SK-N-SH treated with all-trans-retinoic acid at 6 μM for 48 hours (cell line): ENCODE measurements at regions not wholly inside any gene's neighbourhood (a gene's known extent, or its start where the extent isn't known, plus 50 kb on each side); places are given as distances from the start of the nearest gene placed in this dataset.

Experiments used
- ATAC-seq: fragments of 200-7000 bp; cut with Tn5 transposase; 3 replicates; pipeline ENCODE4 v1.9.1; 2020; ENCODE audit warnings: mild to moderate bottlenecking, moderate library complexity
- ARNTL ChIP-seq: fragments of 450-650 bp; formaldehyde crosslinking; IDR thresholded peaks from 2 replicates; pipeline ENCODE4 v1.5.0; 2020; ENCODE audit warnings: low read depth, mild to moderate bottlenecking, moderate library complexity, borderline replicate concordance
- BACH2 ChIP-seq: fragments of 250-450 bp; sonication (Bioruptor Pico); IDR thresholded peaks from 2 replicates; pipeline ENCODE4 v1.9.0; 2021; ENCODE audit warnings: mild to moderate bottlenecking, borderline replicate concordance
- CSDC2 ChIP-seq: fragments of 250-450 bp; sonication (Bioruptor Pico); IDR thresholded peaks from 2 replicates; pipeline ENCODE4 v1.5.0; 2020; ENCODE audit warnings: mild to moderate bottlenecking, moderate library complexity
- ESRRG ChIP-seq: fragments of 250-450 bp; sonication (Bioruptor Pico); IDR thresholded peaks from 2 replicates; pipeline ENCODE4 v1.6.1; 2021; ENCODE audit warnings: mild to moderate bottlenecking
- GLIS3 ChIP-seq: fragments of 250-450 bp; sonication (Bioruptor Pico); IDR thresholded peaks from 2 replicates; pipeline ENCODE4 v1.5.0; 2020; ENCODE audit warnings: mild to moderate bottlenecking, moderate library complexity
- ISL1 ChIP-seq: fragments of 250-450 bp; sonication (Bioruptor Pico); IDR thresholded peaks from 2 replicates; pipeline ENCODE4 v2.1.2; 2022; ENCODE audit warnings: mild to moderate bottlenecking, moderate library complexity
- OSR1 ChIP-seq: fragments of 250-450 bp; sonication (Bioruptor Pico); IDR thresholded peaks from 2 replicates; pipeline ENCODE4 v1.8.0; 2022; ENCODE audit warnings: moderate library complexity, mild to moderate bottlenecking, inconsistent platforms
- PPARA ChIP-seq: fragments of 250-450 bp; sonication (Bioruptor Pico); IDR thresholded peaks from 2 replicates; pipeline ENCODE4 v1.5.0; 2020; ENCODE audit warnings: mild to moderate bottlenecking, borderline replicate concordance
- RARB ChIP-seq: fragments of 250-450 bp; sonication (Bioruptor Pico); IDR thresholded peaks from 2 replicates; pipeline ENCODE4 v1.8.0; 2021; ENCODE audit warnings: mild to moderate bottlenecking, moderate library complexity
- SNAI2 ChIP-seq: fragments of 250-450 bp; sonication (Bioruptor Pico); IDR thresholded peaks from 2 replicates; pipeline ENCODE4 v1.5.0; 2020; ENCODE audit warnings: mild to moderate bottlenecking, moderate library complexity
- TCF4 ChIP-seq: fragments of 250-450 bp; sonication (Bioruptor Pico); IDR thresholded peaks from 2 replicates; pipeline ENCODE4 v1.8.0; 2021; ENCODE audit warnings: mild to moderate bottlenecking, moderate library complexity, borderline replicate concordance
- TOX ChIP-seq: fragments of 250-450 bp; sonication (Bioruptor Pico); IDR thresholded peaks from 2 replicates; pipeline ENCODE4 v1.8.0; 2021; ENCODE audit warnings: mild to moderate bottlenecking, moderate library complexity, borderline replicate concordance
- ZC3H10 ChIP-seq: fragments of 250-450 bp; sonication (Bioruptor Pico); IDR thresholded peaks from 2 replicates; pipeline ENCODE4 v1.5.1; 2021; ENCODE audit warnings: mild to moderate bottlenecking, moderate library complexity
- ZFP3 ChIP-seq: fragments of 250-450 bp; sonication (Bioruptor Pico); IDR thresholded peaks from 2 replicates; pipeline ENCODE4 v1.5.0; 2020; ENCODE audit warnings: mild to moderate bottlenecking, moderate library complexity
- ZFP30 ChIP-seq: fragments of 450-650 bp; formaldehyde crosslinking; IDR thresholded peaks from 2 replicates; pipeline ENCODE4 v1.5.0; 2022; ENCODE audit warnings: mild to moderate bottlenecking, moderate library complexity
- ZNF565 ChIP-seq: fragments of 450-650 bp; formaldehyde crosslinking; conservative IDR thresholded peaks from 2 replicates; pipeline ENCODE4 v1.5.0; 2020; ENCODE audit warnings: low read depth, mild to moderate bottlenecking, moderate library complexity
- ZNF70 ChIP-seq: fragments of 450-650 bp; formaldehyde crosslinking; IDR thresholded peaks from 2 replicates; pipeline ENCODE4 v1.5.0; 2020; ENCODE audit warnings: mild to moderate bottlenecking, moderate library complexity
- ZNF8 ChIP-seq: fragments of 450-650 bp; formaldehyde crosslinking; IDR thresholded peaks from 2 replicates; pipeline ENCODE4 v1.5.0; 2020; ENCODE audit warnings: mild to moderate bottlenecking, moderate library complexity
- TF ChIP-seq, protein P1 (sequence below): fragments of 250-450 bp; sonication (Bioruptor Pico); IDR thresholded peaks from 2 replicates; pipeline ENCODE4 v1.5.1; 2021; ENCODE audit warnings: mild to moderate bottlenecking, moderate library complexity
- TF ChIP-seq, protein P2 (sequence below): fragments of 250-450 bp; sonication (Bioruptor Pico); IDR thresholded peaks from 2 replicates; pipeline ENCODE4 v1.8.0; 2020; ENCODE audit warnings: mild to moderate bottlenecking, moderate library complexity, borderline replicate concordance
- TF ChIP-seq, protein P3 (sequence below): fragments of 250-450 bp; sonication (Bioruptor Pico); IDR thresholded peaks from 2 replicates; pipeline ENCODE4 v1.5.1; 2020; ENCODE audit warnings: low read depth, mild to moderate bottlenecking, moderate library complexity
- TF ChIP-seq, protein P4 (sequence below): fragments of 250-450 bp; sonication (Bioruptor Pico); IDR thresholded peaks from 2 replicates; pipeline ENCODE4 v1.8.0; 2021; ENCODE audit warnings: low read depth, mild to moderate bottlenecking, moderate library complexity, borderline replicate concordance
- TF ChIP-seq, protein P5 (sequence below): fragments of 250-450 bp; sonication (Bioruptor Pico); IDR thresholded peaks from 2 replicates; pipeline ENCODE4 v1.5.0; 2020; ENCODE audit warnings: mild to moderate bottlenecking, moderate library complexity

DNA sequence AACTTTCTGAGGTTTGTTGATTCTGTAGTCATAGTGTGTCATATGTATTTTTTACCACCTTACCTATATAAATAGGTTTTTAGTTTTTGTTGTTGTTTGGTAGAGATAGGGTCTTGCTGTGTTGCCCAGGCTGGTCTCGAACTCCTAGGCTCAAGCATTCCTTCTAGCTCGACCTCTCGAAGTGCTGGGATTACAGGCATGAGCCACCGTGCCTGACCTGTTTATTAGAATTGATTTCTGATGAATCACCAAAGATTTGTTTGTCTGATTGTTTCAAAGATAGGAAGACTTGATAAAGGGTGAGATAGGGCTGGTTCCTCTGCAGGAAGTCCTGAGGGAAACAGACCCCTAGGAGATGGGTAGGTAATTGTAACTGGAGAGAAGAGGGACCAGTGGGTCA lies 481.6 kb downstream of the PCNX1 start:
- no peak for TF ChIP-seq RARB (CRISPR knock-in tag)
- no peak for TF ChIP-seq TOX
- TF ChIP-seq CSDC2 (CRISPR knock-in tag): no peak
- TF ChIP-seq, protein P1, sequence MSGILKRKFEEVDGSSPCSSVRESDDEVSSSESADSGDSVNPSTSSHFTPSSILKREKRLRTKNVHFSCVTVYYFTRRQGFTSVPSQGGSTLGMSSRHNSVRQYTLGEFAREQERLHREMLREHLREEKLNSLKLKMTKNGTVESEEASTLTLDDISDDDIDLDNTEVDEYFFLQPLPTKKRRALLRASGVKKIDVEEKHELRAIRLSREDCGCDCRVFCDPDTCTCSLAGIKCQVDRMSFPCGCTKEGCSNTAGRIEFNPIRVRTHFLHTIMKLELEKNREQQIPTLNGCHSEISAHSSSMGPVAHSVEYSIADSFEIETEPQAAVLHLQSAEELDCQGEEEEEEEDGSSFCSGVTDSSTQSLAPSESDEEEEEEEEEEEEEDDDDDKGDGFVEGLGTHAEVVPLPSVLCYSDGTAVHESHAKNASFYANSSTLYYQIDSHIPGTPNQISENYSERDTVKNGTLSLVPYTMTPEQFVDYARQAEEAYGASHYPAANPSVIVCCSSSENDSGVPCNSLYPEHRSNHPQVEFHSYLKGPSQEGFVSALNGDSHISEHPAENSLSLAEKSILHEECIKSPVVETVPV (CRISPR knock-in tag): no peak
- no peak for TF ChIP-seq PPARA
- TF ChIP-seq ZFP30: no peak
- TF ChIP-seq ZNF70 (CRISPR knock-in tag): no peak
- TF ChIP-seq GLIS3: no peak
- TF ChIP-seq ZC3H10 (CRISPR knock-in tag): no peak
- no peak for TF ChIP-seq ZNF565 (CRISPR knock-in tag)
- TF ChIP-seq ISL1 (CRISPR knock-in tag): no peak
- TF ChIP-seq, protein P2, sequence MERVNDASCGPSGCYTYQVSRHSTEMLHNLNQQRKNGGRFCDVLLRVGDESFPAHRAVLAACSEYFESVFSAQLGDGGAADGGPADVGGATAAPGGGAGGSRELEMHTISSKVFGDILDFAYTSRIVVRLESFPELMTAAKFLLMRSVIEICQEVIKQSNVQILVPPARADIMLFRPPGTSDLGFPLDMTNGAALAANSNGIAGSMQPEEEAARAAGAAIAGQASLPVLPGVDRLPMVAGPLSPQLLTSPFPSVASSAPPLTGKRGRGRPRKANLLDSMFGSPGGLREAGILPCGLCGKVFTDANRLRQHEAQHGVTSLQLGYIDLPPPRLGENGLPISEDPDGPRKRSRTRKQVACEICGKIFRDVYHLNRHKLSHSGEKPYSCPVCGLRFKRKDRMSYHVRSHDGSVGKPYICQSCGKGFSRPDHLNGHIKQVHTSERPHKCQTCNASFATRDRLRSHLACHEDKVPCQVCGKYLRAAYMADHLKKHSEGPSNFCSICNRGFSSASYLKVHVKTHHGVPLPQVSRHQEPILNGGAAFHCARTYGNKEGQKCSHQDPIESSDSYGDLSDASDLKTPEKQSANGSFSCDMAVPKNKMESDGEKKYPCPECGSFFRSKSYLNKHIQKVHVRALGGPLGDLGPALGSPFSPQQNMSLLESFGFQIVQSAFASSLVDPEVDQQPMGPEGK: no peak
- ATAC-seq: no peak

DNA sequence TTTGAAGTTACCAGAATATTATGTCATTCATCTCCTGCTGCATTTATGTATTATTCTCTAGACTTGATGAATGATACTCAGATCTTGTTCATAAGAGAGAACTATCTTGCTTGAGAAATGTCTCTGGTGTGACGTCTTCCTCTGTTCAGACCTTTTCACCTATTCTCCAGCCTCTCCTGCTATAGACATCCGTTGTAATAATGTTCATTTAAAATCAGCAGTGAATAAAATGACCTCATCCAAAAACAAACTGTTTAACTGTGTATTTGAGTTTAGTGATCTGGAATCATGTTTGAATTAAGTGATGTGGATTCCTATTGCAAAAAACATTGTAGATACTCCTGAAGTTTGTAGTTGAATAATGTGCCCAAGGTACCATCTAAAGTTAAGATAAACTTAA lies 487.1 kb downstream of the PCNX1 start:
- TF ChIP-seq CSDC2 (CRISPR knock-in tag) (no peak), RARB (CRISPR knock-in tag) (no peak), GLIS3 (no peak), ZFP3 (CRISPR knock-in tag) (no peak)
- no peak for ATAC-seq

DNA sequence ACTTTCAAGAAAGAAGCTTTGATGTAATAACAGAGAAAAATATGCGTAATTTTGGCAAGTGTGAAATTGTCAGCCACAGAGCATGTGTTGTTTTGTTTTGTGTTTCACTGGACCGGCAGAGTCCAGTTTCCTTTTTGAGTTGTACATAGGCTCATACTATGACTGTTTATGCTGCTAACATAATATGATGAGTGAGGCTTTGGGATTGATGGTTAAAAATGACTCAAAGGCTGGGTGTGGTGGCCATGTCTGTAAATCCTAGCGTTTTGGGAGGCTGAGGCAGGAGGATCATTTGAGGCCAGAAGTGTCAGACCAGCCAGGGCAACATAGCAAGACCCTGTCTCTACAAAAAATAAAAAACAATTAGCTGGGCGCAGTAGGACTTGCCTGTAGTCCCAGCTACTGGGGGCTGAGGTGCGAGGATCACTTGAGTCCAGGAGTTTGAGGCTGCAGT lies 487.9 kb downstream of the PCNX1 start:
- TF ChIP-seq PPARA: no peak
- no peak for TF ChIP-seq TOX
- TF ChIP-seq, protein P3, sequence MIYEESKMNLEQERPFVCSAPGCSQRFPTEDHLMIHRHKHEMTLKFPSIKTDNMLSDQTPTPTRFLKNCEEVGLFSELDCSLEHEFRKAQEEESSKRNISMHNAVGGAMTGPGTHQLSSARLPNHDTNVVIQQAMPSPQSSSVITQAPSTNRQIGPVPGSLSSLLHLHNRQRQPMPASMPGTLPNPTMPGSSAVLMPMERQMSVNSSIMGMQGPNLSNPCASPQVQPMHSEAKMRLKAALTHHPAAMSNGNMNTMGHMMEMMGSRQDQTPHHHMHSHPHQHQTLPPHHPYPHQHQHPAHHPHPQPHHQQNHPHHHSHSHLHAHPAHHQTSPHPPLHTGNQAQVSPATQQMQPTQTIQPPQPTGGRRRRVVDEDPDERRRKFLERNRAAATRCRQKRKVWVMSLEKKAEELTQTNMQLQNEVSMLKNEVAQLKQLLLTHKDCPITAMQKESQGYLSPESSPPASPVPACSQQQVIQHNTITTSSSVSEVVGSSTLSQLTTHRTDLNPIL (CRISPR knock-in tag): no peak
- TF ChIP-seq, protein P4, sequence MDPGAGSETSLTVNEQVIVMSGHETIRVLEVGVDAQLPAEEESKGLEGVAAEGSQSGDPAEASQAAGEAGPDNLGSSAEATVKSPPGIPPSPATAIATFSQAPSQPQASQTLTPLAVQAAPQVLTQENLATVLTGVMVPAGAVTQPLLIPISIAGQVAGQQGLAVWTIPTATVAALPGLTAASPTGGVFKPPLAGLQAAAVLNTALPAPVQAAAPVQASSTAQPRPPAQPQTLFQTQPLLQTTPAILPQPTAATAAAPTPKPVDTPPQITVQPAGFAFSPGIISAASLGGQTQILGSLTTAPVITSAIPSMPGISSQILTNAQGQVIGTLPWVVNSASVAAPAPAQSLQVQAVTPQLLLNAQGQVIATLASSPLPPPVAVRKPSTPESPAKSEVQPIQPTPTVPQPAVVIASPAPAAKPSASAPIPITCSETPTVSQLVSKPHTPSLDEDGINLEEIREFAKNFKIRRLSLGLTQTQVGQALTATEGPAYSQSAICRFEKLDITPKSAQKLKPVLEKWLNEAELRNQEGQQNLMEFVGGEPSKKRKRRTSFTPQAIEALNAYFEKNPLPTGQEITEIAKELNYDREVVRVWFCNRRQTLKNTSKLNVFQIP (CRISPR knock-in tag): no peak
- TF ChIP-seq ISL1 (CRISPR knock-in tag): no peak
- TF ChIP-seq ZFP3 (CRISPR knock-in tag): no peak
- TF ChIP-seq ESRRG (CRISPR knock-in tag): no peak
- no peak for TF ChIP-seq ZNF8 (CRISPR knock-in tag)
- no peak for TF ChIP-seq ZNF70 (CRISPR knock-in tag)
- TF ChIP-seq BACH2 (CRISPR knock-in tag): no peak
- no peak for TF ChIP-seq TCF4 (CRISPR knock-in tag)
- TF ChIP-seq ARNTL (CRISPR knock-in tag): no peak
- no peak for TF ChIP-seq OSR1
- TF ChIP-seq GLIS3: no peak
- no peak for TF ChIP-seq RARB (CRISPR knock-in tag)
- TF ChIP-seq SNAI2 (CRISPR knock-in tag): no peak
- no peak for TF ChIP-seq ZC3H10 (CRISPR knock-in tag)
- TF ChIP-seq, protein P5, sequence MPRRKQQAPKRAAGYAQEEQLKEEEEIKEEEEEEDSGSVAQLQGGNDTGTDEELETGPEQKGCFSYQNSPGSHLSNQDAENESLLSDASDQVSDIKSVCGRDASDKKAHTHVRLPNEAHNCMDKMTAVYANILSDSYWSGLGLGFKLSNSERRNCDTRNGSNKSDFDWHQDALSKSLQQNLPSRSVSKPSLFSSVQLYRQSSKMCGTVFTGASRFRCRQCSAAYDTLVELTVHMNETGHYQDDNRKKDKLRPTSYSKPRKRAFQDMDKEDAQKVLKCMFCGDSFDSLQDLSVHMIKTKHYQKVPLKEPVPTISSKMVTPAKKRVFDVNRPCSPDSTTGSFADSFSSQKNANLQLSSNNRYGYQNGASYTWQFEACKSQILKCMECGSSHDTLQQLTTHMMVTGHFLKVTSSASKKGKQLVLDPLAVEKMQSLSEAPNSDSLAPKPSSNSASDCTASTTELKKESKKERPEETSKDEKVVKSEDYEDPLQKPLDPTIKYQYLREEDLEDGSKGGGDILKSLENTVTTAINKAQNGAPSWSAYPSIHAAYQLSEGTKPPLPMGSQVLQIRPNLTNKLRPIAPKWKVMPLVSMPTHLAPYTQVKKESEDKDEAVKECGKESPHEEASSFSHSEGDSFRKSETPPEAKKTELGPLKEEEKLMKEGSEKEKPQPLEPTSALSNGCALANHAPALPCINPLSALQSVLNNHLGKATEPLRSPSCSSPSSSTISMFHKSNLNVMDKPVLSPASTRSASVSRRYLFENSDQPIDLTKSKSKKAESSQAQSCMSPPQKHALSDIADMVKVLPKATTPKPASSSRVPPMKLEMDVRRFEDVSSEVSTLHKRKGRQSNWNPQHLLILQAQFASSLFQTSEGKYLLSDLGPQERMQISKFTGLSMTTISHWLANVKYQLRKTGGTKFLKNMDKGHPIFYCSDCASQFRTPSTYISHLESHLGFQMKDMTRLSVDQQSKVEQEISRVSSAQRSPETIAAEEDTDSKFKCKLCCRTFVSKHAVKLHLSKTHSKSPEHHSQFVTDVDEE (CRISPR knock-in tag): no peak
- TF ChIP-seq ZNF565 (CRISPR knock-in tag): no peak
- no peak for ATAC-seq
